ENCODE measurements at regions not wholly inside any gene's neighbourhood (a gene's known extent, or its start where the extent isn't known, plus 50 kb on each side); places are given as distances from the start of the nearest gene placed in this dataset.

DNA sequence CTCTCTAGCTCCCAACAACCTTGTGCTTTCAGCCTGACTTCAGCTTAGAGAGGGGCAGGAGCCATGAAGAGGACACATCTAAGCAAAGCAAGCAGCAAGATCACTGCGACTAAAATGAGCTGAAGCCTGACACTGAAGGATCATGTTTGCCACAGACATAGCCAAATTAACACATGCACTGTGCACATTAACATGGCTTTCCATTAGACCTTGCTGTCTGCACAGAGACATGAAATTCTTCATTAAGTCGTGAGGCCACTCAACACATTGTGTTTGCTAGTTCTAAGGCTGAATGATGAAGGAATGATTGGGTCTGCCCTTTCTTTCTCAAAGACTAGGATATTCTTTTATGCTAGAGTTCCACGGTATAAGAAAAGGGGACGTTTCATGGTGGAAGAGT is 558.3 kb upstream of the PSMD7 start:
- no peak for ATAC-seq

DNA sequence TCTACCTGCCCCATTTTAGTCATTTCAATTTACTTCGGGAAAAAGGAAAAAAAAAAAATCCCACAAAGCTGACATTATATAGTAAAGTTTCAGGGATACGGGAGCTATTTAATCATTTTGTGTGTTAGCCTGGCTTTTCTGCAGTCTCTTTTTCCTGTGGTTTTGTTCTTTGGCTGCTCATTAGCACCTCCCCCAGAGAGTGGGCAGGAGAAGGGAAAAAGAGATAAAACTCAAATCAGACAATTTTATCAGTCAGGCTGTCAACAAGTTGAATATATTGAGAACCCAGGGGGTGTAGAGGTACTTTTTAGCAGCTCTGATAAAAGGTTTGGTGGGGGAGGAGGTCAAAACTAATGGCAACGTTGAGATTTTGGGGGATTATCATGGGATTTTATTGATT is 559.0 kb upstream of the PSMD7 start:
- TF ChIP-seq RARB (CRISPR knock-in tag; IDR thresholded peaks at IDR 0.05) (no peak), ARNTL (CRISPR knock-in tag; IDR thresholded peaks at IDR 0.05; ENCODE audit: borderline replicate concordance, low read depth) (no peak), ZNF8 (CRISPR knock-in tag; IDR thresholded peaks at IDR 0.05) (no peak), OSR1 (CRISPR knock-in tag; IDR thresholded peaks at IDR 0.05) (no peak), BACH2 (CRISPR knock-in tag; IDR thresholded peaks at IDR 0.05; ENCODE audit: borderline replicate concordance) (no peak)
- TF ChIP-seq, protein P1, sequence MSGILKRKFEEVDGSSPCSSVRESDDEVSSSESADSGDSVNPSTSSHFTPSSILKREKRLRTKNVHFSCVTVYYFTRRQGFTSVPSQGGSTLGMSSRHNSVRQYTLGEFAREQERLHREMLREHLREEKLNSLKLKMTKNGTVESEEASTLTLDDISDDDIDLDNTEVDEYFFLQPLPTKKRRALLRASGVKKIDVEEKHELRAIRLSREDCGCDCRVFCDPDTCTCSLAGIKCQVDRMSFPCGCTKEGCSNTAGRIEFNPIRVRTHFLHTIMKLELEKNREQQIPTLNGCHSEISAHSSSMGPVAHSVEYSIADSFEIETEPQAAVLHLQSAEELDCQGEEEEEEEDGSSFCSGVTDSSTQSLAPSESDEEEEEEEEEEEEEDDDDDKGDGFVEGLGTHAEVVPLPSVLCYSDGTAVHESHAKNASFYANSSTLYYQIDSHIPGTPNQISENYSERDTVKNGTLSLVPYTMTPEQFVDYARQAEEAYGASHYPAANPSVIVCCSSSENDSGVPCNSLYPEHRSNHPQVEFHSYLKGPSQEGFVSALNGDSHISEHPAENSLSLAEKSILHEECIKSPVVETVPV (CRISPR knock-in tag; IDR thresholded peaks at IDR 0.05): no peak
- no peak for ATAC-seq

More for the DNA sequence above, 558.3 kb upstream of the PSMD7 start:
- TF ChIP-seq ZFP30 (CRISPR knock-in tag; IDR thresholded peaks at IDR 0.05): no peak
- TF ChIP-seq, protein P2, sequence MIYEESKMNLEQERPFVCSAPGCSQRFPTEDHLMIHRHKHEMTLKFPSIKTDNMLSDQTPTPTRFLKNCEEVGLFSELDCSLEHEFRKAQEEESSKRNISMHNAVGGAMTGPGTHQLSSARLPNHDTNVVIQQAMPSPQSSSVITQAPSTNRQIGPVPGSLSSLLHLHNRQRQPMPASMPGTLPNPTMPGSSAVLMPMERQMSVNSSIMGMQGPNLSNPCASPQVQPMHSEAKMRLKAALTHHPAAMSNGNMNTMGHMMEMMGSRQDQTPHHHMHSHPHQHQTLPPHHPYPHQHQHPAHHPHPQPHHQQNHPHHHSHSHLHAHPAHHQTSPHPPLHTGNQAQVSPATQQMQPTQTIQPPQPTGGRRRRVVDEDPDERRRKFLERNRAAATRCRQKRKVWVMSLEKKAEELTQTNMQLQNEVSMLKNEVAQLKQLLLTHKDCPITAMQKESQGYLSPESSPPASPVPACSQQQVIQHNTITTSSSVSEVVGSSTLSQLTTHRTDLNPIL (CRISPR knock-in tag; IDR thresholded peaks at IDR 0.05; ENCODE audit: low read depth): no peak
- TF ChIP-seq PPARA (CRISPR knock-in tag; IDR thresholded peaks at IDR 0.05; ENCODE audit: borderline replicate concordance): no peak
- TF ChIP-seq, protein P3, sequence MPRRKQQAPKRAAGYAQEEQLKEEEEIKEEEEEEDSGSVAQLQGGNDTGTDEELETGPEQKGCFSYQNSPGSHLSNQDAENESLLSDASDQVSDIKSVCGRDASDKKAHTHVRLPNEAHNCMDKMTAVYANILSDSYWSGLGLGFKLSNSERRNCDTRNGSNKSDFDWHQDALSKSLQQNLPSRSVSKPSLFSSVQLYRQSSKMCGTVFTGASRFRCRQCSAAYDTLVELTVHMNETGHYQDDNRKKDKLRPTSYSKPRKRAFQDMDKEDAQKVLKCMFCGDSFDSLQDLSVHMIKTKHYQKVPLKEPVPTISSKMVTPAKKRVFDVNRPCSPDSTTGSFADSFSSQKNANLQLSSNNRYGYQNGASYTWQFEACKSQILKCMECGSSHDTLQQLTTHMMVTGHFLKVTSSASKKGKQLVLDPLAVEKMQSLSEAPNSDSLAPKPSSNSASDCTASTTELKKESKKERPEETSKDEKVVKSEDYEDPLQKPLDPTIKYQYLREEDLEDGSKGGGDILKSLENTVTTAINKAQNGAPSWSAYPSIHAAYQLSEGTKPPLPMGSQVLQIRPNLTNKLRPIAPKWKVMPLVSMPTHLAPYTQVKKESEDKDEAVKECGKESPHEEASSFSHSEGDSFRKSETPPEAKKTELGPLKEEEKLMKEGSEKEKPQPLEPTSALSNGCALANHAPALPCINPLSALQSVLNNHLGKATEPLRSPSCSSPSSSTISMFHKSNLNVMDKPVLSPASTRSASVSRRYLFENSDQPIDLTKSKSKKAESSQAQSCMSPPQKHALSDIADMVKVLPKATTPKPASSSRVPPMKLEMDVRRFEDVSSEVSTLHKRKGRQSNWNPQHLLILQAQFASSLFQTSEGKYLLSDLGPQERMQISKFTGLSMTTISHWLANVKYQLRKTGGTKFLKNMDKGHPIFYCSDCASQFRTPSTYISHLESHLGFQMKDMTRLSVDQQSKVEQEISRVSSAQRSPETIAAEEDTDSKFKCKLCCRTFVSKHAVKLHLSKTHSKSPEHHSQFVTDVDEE (CRISPR knock-in tag; IDR thresholded peaks at IDR 0.05): no peak
- TF ChIP-seq ARNTL (CRISPR knock-in tag; IDR thresholded peaks at IDR 0.05; ENCODE audit: borderline replicate concordance, low read depth): no peak
- TF ChIP-seq TOX (CRISPR knock-in tag; IDR thresholded peaks at IDR 0.05; ENCODE audit: borderline replicate concordance): no peak
- TF ChIP-seq ZFP3 (CRISPR knock-in tag; IDR thresholded peaks at IDR 0.05): no peak
- TF ChIP-seq, protein P4, sequence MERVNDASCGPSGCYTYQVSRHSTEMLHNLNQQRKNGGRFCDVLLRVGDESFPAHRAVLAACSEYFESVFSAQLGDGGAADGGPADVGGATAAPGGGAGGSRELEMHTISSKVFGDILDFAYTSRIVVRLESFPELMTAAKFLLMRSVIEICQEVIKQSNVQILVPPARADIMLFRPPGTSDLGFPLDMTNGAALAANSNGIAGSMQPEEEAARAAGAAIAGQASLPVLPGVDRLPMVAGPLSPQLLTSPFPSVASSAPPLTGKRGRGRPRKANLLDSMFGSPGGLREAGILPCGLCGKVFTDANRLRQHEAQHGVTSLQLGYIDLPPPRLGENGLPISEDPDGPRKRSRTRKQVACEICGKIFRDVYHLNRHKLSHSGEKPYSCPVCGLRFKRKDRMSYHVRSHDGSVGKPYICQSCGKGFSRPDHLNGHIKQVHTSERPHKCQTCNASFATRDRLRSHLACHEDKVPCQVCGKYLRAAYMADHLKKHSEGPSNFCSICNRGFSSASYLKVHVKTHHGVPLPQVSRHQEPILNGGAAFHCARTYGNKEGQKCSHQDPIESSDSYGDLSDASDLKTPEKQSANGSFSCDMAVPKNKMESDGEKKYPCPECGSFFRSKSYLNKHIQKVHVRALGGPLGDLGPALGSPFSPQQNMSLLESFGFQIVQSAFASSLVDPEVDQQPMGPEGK (CRISPR knock-in tag; IDR thresholded peaks at IDR 0.05; ENCODE audit: borderline replicate concordance): no peak
- TF ChIP-seq OSR1 (CRISPR knock-in tag; IDR thresholded peaks at IDR 0.05): no peak
- no peak for TF ChIP-seq ESRRG (CRISPR knock-in tag; IDR thresholded peaks at IDR 0.05)
- no peak for TF ChIP-seq GLIS3 (CRISPR knock-in tag; IDR thresholded peaks at IDR 0.05)

DNA sequence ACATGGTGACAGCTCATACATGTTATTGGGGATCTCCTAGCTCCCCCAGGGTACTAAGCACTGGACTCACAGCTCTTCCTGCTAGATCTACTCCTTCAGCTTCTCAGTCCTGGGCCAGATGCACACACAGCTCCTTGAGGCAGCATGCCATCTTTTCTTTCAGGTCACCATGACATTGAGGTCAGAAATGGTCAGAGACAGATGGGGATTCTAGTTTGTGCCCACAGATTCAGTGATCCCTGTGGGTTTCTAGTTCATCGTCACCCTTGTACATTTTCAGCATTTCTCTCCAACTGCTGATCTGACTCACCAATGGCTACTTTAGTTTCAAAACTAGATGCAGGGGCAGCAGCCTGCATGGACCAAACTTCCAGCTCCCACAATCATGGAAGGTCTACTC is 560.7 kb upstream of the PSMD7 start:
- TF ChIP-seq, protein P2 (CRISPR knock-in tag; IDR thresholded peaks at IDR 0.05; ENCODE audit: low read depth): no peak
- TF ChIP-seq, protein P1 (CRISPR knock-in tag; IDR thresholded peaks at IDR 0.05): no peak
- no peak for TF ChIP-seq ZNF70 (CRISPR knock-in tag; IDR thresholded peaks at IDR 0.05)
- TF ChIP-seq OSR1 (CRISPR knock-in tag; IDR thresholded peaks at IDR 0.05): no peak
- TF ChIP-seq ZFP3 (CRISPR knock-in tag; IDR thresholded peaks at IDR 0.05): no peak
- TF ChIP-seq SNAI2 (CRISPR knock-in tag; IDR thresholded peaks at IDR 0.05): no peak
- no peak for TF ChIP-seq ZFP30 (CRISPR knock-in tag; IDR thresholded peaks at IDR 0.05)
- TF ChIP-seq TCF4 (CRISPR knock-in tag; IDR thresholded peaks at IDR 0.05; ENCODE audit: borderline replicate concordance): no peak
- TF ChIP-seq ZNF565 (CRISPR knock-in tag; conservative IDR thresholded peaks at IDR 0.05; ENCODE audit: low read depth): no peak
- TF ChIP-seq BACH2 (CRISPR knock-in tag; IDR thresholded peaks at IDR 0.05; ENCODE audit: borderline replicate concordance): no peak
- TF ChIP-seq, protein P3 (CRISPR knock-in tag; IDR thresholded peaks at IDR 0.05): no peak
- no peak for TF ChIP-seq ISL1 (CRISPR knock-in tag; IDR thresholded peaks at IDR 0.05)
- no peak for TF ChIP-seq CSDC2 (CRISPR knock-in tag; IDR thresholded peaks at IDR 0.05)
- ATAC-seq: no peak

Data from SK-N-SH treated with all-trans-retinoic acid at 6 μM for 48 hours (cell line).